PC-9 (cell line): ENCODE measurements at regions not wholly inside any gene's neighbourhood (a gene's known extent, or its start where the extent isn't known, plus 50 kb on each side); places are given as distances from the start of the nearest gene placed in this dataset.

Experiments used
- BruUV-seq: library from RNA; stranded (reverse); fragments of 400-500 nt; replicated peaks from 2 replicates; lab custom pipeline; 2021; lab: Mats Ljungman, UMichigan
- CTCF ChIA-PET: fragments of 300-600 bp; sonication (Branson Sonifier 250); formaldehyde crosslinking; loops from one replicate; lab custom pipeline; 2022; ENCODE audit warnings: antibody characterized with exemption; lab: Charles Lee
- POLR2A ChIA-PET: fragments of 300-600 bp; sonication (Branson Sonifier 250); formaldehyde crosslinking; loops from one replicate; lab custom pipeline; 2022; ENCODE audit warnings: antibody characterized with exemption; ENCODE audit not compliant: unreplicated experiment; lab: Charles Lee
- DNase-seq, 2 experiments: peaks; one replicate each; pipeline versions ENCODE4 v3.0.0 to v3.0.0-alpha.2; 2015 to 2022; ENCODE audit warnings: mixed read lengths in 1 of 2
- H2AFZ ChIP-seq: fragments of 200-600 bp; sonication (generic); 2 replicates; pipeline ENCODE4 v1.8.1; 2017; ENCODE audit warnings: antibody characterized with exemption
- H3F3A ChIP-seq: fragments of 200-600 bp; sonication (generic); 2 replicates; pipeline ENCODE4 v1.8.1; 2017; ENCODE audit warnings: antibody characterized with exemption, mild to moderate bottlenecking, low read depth; ENCODE audit not compliant: insufficient read depth
- H3K27ac ChIP-seq: fragments of 200-600 bp; sonication (generic); 2 replicates; pipeline ENCODE4 v1.6.1; 2016; ENCODE audit warnings: mixed run types
- H3K27me3 ChIP-seq: fragments of 200-600 bp; sonication (generic); 2 replicates; pipeline ENCODE4 v1.6.1; 2016; ENCODE audit warnings: low read depth, mixed run types; ENCODE audit not compliant: insufficient read depth
- H3K36me3 ChIP-seq: fragments of 200-600 bp; sonication (generic); 2 replicates; pipeline ENCODE4 v1.6.1; 2016; ENCODE audit warnings: low read depth, mixed run types
- H3K4me1 ChIP-seq: fragments of 200-600 bp; sonication (generic); replicated peaks from 2 replicates; pipeline ENCODE4 v1.6.1; 2016; ENCODE audit warnings: mixed run types; ENCODE audit not compliant: insufficient read depth
- H3K4me2 ChIP-seq: fragments of 200-600 bp; sonication (generic); 2 replicates; pipeline ENCODE4 v1.6.1; 2017; ENCODE audit warnings: mixed run types
- H3K4me3 ChIP-seq: fragments of 200-600 bp; sonication (generic); 2 replicates; pipeline ENCODE4 v1.6.1; 2016; ENCODE audit warnings: mixed run types
- H3K79me2 ChIP-seq: fragments of 200-600 bp; sonication (generic); 2 replicates; pipeline ENCODE4 v1.6.1; 2017; ENCODE audit warnings: low read depth, mixed run types
- H3K9me2 ChIP-seq: fragments of 200-600 bp; sonication (generic); 2 replicates; pipeline ENCODE4 v1.8.1; 2017; ENCODE audit warnings: mild to moderate bottlenecking; ENCODE audit not compliant: insufficient read depth
- H3K9me3 ChIP-seq: fragments of 200-600 bp; sonication (generic); 2 replicates; pipeline ENCODE4 v1.8.1; 2016; ENCODE audit warnings: low read depth; ENCODE audit not compliant: insufficient read depth
- H4K20me1 ChIP-seq: fragments of 200-600 bp; sonication (generic); 2 replicates; pipeline ENCODE4 v1.8.1; 2017; ENCODE audit not compliant: insufficient read depth
- EZH2 ChIP-seq: fragments of 200-600 bp; sonication (generic); IDR thresholded peaks from 2 replicates; pipeline ENCODE4 v1.8.0; 2017; ENCODE audit warnings: antibody characterized with exemption, low read depth
- intact Hi-C: fragments of 100-400 bp; cut with micrococcal nuclease; formaldehyde crosslinking; loops from one replicate; pipeline ENCODE4 v1.10.0; 2022; ENCODE audit not compliant: unreplicated experiment
- TF ChIP-seq, protein P1 (sequence below): fragments of 200-600 bp; sonication (generic); conservative IDR thresholded peaks from 2 replicates; pipeline ENCODE4 v1.6.1; 2017; ENCODE audit warnings: mixed run types, antibody characterized with exemption, mild to moderate bottlenecking, moderate library complexity

DNA sequence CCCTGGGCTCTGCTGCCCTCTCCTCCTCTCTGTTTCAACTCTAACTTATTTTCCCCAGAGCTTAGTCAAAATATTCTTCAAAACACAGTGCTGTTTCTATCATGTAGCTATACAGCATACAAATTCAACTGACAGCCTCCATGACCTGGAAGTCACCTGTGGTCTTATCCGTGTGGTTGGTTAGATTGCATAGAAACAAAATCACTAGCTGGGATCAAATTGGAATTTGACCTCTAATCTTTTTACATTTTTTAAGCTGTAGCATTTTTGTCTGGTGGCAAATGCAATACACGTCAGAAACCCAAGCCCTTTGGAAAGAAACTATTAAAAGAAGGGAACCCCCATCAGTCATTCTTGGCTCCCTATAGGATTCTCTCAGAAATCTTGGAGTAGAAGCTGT is 57.3 kb downstream of the ABCC12 start:
- no peaks in the 10 kb centered on the region for H3K27me3 ChIP-seq
- no peaks in the 10 kb centered on the region for H3K36me3 ChIP-seq
- H3K27ac ChIP-seq: no peak overlapping the region
- no peaks in the 10 kb centered on the region for H3F3A ChIP-seq
- no TSS peak for BruUV-seq
- no peak for TF ChIP-seq EZH2
- TF ChIP-seq, protein P1, sequence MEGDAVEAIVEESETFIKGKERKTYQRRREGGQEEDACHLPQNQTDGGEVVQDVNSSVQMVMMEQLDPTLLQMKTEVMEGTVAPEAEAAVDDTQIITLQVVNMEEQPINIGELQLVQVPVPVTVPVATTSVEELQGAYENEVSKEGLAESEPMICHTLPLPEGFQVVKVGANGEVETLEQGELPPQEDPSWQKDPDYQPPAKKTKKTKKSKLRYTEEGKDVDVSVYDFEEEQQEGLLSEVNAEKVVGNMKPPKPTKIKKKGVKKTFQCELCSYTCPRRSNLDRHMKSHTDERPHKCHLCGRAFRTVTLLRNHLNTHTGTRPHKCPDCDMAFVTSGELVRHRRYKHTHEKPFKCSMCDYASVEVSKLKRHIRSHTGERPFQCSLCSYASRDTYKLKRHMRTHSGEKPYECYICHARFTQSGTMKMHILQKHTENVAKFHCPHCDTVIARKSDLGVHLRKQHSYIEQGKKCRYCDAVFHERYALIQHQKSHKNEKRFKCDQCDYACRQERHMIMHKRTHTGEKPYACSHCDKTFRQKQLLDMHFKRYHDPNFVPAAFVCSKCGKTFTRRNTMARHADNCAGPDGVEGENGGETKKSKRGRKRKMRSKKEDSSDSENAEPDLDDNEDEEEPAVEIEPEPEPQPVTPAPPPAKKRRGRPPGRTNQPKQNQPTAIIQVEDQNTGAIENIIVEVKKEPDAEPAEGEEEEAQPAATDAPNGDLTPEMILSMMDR: no peak
- no peaks in the 10 kb centered on the region for H3K9me2 ChIP-seq
- no peak overlapping the region for H2AFZ ChIP-seq
- no peak overlapping the region for H3K4me2 ChIP-seq
- no peaks in the 10 kb centered on the region for H3K9me3 ChIP-seq
- CTCF ChIA-PET: no interaction called here
- H4K20me1 ChIP-seq: no peaks in the 10 kb centered on the region
- no peaks in the 10 kb centered on the region for H3K4me1 ChIP-seq
- DNase-seq: no peak
- no peak overlapping the region for H3K4me3 ChIP-seq
- POLR2A ChIA-PET: no interaction called here
- no peaks in the 10 kb centered on the region for H3K79me2 ChIP-seq
- intact Hi-C loops: no loop called here

DNA sequence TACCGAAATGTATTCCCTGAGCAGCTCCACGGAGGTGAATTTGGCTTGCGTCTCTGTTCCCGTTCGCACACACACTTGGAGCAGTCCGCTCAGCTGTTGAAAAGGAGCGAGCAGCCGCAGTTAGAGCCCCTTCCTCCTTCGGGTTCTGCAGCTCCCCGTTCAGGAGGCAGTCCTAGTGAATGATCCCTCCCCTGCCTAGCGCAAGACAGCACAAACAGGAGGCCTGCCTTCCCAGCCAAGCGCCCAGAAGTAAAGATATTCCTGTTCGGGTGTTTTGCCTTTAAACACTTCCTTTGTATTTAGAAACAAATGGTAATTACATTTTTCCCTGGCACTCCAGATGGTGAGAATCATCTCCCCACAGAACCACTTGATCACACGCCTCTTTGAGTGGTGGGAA is 64.7 kb downstream of the ABCC12 start:
- Histone ChIP-seq H3K9me2 (no peaks in the 10 kb centered on the region), H3K27ac (no peak overlapping the region), H3K4me2 (no peak overlapping the region), H3K4me3 (no peak overlapping the region), H3K79me2 (no peaks in the 10 kb centered on the region), H3K27me3 (no peaks in the 10 kb centered on the region), H3K36me3 (no peaks in the 10 kb centered on the region), H3F3A (no peaks in the 10 kb centered on the region), H2AFZ (no peak overlapping the region), H3K9me3 (no peaks in the 10 kb centered on the region), H4K20me1 (no peaks in the 10 kb centered on the region), H3K4me1 (no peaks in the 10 kb centered on the region)
- intact Hi-C loops: loop anchor here (2.0 kb wide), 1 partner anchor 22 kb away; no protein-coding TSS in a partner anchor
- no TSS peak for BruUV-seq
- no peak for DNase-seq
- POLR2A ChIA-PET: no interaction called here
- CTCF ChIA-PET: no interaction called here
- no peak for TF ChIP-seq EZH2
- TF ChIP-seq, protein P1: no peak

DNA sequence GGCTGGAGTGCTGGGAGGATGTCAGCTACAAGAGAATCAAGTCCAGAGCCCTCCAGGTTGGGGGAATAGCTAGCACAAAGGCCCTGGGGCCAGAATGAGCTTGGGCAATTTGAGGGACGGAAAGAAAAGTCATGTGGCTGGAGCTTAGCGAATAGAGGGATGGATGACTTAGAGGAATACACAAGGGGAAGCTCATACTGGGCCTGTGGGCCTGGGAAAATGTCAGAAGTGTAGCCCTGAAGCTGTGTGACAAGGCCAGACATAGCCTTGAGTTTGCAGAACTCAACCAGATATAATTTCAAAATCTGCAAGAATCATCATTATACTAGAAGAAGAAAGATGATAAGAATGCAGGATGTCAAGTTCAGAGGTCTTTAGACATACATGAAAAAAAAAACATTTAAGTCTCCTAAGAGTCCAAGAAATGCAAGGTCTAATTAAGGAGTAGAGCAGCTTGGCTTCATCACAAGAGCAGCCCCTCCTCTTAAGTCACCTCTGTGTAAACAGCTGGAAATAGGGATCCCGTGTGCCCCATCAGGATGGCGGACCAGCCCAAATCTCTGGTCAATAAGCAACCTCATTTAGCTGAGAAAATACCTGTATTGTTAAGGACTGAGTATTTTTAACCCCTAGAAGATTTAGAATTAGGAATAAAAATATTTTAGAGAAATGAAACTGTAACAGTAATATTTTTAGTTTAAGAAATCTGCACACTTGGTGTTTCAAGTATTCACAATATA is 66.6 kb downstream of the ABCC12 start:
- H3K27ac ChIP-seq: no peak overlapping the region
- no peaks in the 10 kb centered on the region for H3K9me3 ChIP-seq
- no peak for DNase-seq
- CTCF ChIA-PET: no interaction called here
- H3K79me2 ChIP-seq: no peaks in the 10 kb centered on the region
- no peaks in the 10 kb centered on the region for H4K20me1 ChIP-seq
- no TSS peak for BruUV-seq
- POLR2A ChIA-PET: no interaction called here
- intact Hi-C loops: no loop called here
- H3F3A ChIP-seq: no peaks in the 10 kb centered on the region
- no peaks in the 10 kb centered on the region for H3K36me3 ChIP-seq
- TF ChIP-seq, protein P1: no peak
- no peak for TF ChIP-seq EZH2
- H3K4me1 ChIP-seq: no peaks in the 10 kb centered on the region
- no peak overlapping the region for H2AFZ ChIP-seq
- no peak overlapping the region for H3K4me2 ChIP-seq
- no peak overlapping the region for H3K4me3 ChIP-seq
- no peaks in the 10 kb centered on the region for H3K27me3 ChIP-seq
- H3K9me2 ChIP-seq: no peaks in the 10 kb centered on the region
